Activated CD4-positive, alpha-beta T cell treated with anti-CD3 and anti-CD28 coated beads, Interleukin-2, amount 50 U/mL, for 4 hours (primary cell): ENCODE measurements at regions not wholly inside any gene's neighbourhood (a gene's known extent, or its start where the extent isn't known, plus 50 kb on each side); places are given as distances from the start of the nearest gene placed in this dataset.
"Not testable (repeated sequence)": the region's sequence is repeated elsewhere in the genome, so short reads cannot be mapped to it uniquely, and the experiment has no call there.

ENCODE experiments used
- DNase-seq, 2 experiments: peaks; one replicate each; pipeline ENCODE4 v3.0.0-alpha.2; 2020

- no peak for DNase-seq
These were observed 1755.4 kb upstream of the ACO1 start for GRCh38 chr9:30628915-30629567.

GRCh38 chr9:30630459-30630858 is 1754.0 kb upstream of the ACO1 start:
- no peak for DNase-seq

- not testable (repeated sequence) for DNase-seq
These were observed 1737.8 kb upstream of the ACO1 start for GRCh38 chr9:30646639-30647038.

- no peak for DNase-seq
These were observed 1722.5 kb upstream of the ACO1 start for GRCh38 chr9:30661925-30662324.

GRCh38 chr9:30670805-30671562 is 1713.5 kb upstream of the ACO1 start:
- no peak for DNase-seq

- no peak for DNase-seq
These were observed 1711.3 kb upstream of the ACO1 start for GRCh38 chr9:30673132-30673531.

GRCh38 chr9:30676651-30677050 is 1707.8 kb upstream of the ACO1 start:
- no peak for DNase-seq

GRCh38 chr9:30677221-30677620 is 1707.2 kb upstream of the ACO1 start:
- no peak for DNase-seq

GRCh38 chr9:30688801-30689200 is 1695.6 kb upstream of the ACO1 start:
- DNase-seq = no peak

GRCh38 chr9:30697958-30698357 is 1686.5 kb upstream of the ACO1 start:
- no peak for DNase-seq

- DNase-seq = no peak
These were observed 1672.9 kb upstream of the ACO1 start for GRCh38 chr9:30711591-30711990.

GRCh38 chr9:30713243-30713642 is 1671.2 kb upstream of the ACO1 start:
- DNase-seq = no peak

GRCh38 chr9:30714389-30714788 is 1670.1 kb upstream of the ACO1 start:
- no peak for DNase-seq

- no peak for DNase-seq
These were observed 1666.0 kb upstream of the ACO1 start for GRCh38 chr9:30718483-30718882.

- DNase-seq = no peak
These were observed 1662.4 kb upstream of the ACO1 start for GRCh38 chr9:30722065-30722464.

- DNase-seq = no peak
These were observed 1660.8 kb upstream of the ACO1 start for GRCh38 chr9:30723656-30724055.

- DNase-seq = no peak
These were observed 1652.4 kb upstream of the ACO1 start for GRCh38 chr9:30732060-30732459.

- no peak for DNase-seq
These were observed 1639.6 kb upstream of the ACO1 start for GRCh38 chr9:30744871-30745270.

- DNase-seq = no peak
These were observed 1637.9 kb upstream of the ACO1 start for GRCh38 chr9:30746589-30746988.

GRCh38 chr9:30757723-30758122 is 1626.7 kb upstream of the ACO1 start:
- no peak for DNase-seq

GRCh38 chr9:30758726-30759446 is 1625.6 kb upstream of the ACO1 start:
- no peak for DNase-seq

- no peak for DNase-seq
These were observed 1619.1 kb upstream of the ACO1 start for GRCh38 chr9:30765318-30765717.

GRCh38 chr9:30771163-30771708 is 1613.2 kb upstream of the ACO1 start:
- no peak for DNase-seq

GRCh38 chr9:30771760-30772159 is 1612.7 kb upstream of the ACO1 start:
- no peak for DNase-seq
